Neural cell (in vitro differentiated cells): ENCODE measurements at regions not wholly inside any gene's neighbourhood (a gene's known extent, or its start where the extent isn't known, plus 50 kb on each side); places are given as distances from the start of the nearest gene placed in this dataset.

Source experiments
- CTCF ChIP-seq: fragments of 450-650 bp; IDR thresholded peaks from 2 replicates; pipeline ENCODE4 v1.5.1; 2014; ENCODE audit warnings: antibody characterized with exemption, mild to moderate bottlenecking, moderate library complexity; ENCODE audit not compliant: poor library complexity, severe bottlenecking
- EP300 ChIP-seq: fragments of 450-650 bp; conservative IDR thresholded peaks from 2 replicates; pipeline ENCODE4 v1.6.1; 2014; ENCODE audit warnings: antibody characterized with exemption, mild to moderate bottlenecking, moderate library complexity; ENCODE audit not compliant: poor library complexity, severe bottlenecking
- EZH2 ChIP-seq: fragments of 200-600, 300-800 bp; shearing (Covaris generic), sonication (generic); IDR thresholded peaks from 2 replicates; pipeline ENCODE4 v1.6.1; 2014; ENCODE audit warnings: antibody characterized with exemption, low read length, borderline replicate concordance, mild to moderate bottlenecking; ENCODE audit not compliant: insufficient read depth, poor library complexity, severe bottlenecking
- POLR2AphosphoS5 ChIP-seq: IDR thresholded peaks from 2 replicates; pipeline ENCODE4 v1.6.1; 2012
- REST ChIP-seq: IDR thresholded peaks from 2 replicates; pipeline ENCODE4 v1.6.1; 2012; ENCODE audit warnings: borderline replicate concordance
- TAF1 ChIP-seq: IDR thresholded peaks from 2 replicates; pipeline ENCODE4 v1.6.1; 2012; ENCODE audit warnings: low read depth

- TF ChIP-seq EP300 = no peak
- no peak for TF ChIP-seq POLR2AphosphoS5
- TF ChIP-seq CTCF = no peak
- no peak for TF ChIP-seq EZH2
- no peak for TF ChIP-seq TAF1
- no peak for TF ChIP-seq REST
Observed at GRCh38 chr18:43606795-43607194, 329.5 kb upstream of the SYT4 start.
